GM12891 (cell line): ENCODE measurements at regions not wholly inside any gene's neighbourhood (a gene's known extent, or its start where the extent isn't known, plus 50 kb on each side); places are given as distances from the start of the nearest gene placed in this dataset.
"Not testable (repeated sequence)": the region's sequence is repeated elsewhere in the genome, so short reads cannot be mapped to it uniquely, and the experiment has no call there.

Experiments used
- DNase-seq: peaks from one replicate; pipeline ENCODE4 v3.0.0; 2011; ENCODE audit warnings: low spot score; ENCODE audit not compliant: insufficient read length
- FAIRE-seq: peaks from 2 replicates; lab custom pipeline; 2011; peaks lifted over from hg19 to GRCh38; lab: Jason Lieb, UNC
- PAX5 ChIP-seq: IDR thresholded peaks from 2 replicates; pipeline ENCODE4 v1.6.1; 2011; ENCODE audit warnings: low read length, moderate library complexity, mild to moderate bottlenecking; ENCODE audit not compliant: insufficient read depth, severe bottlenecking
- POLR2A ChIP-seq: IDR thresholded peaks from 2 replicates; pipeline ENCODE4 v1.6.1; 2011; ENCODE audit warnings: low read depth, low read length, control low read depth
- POLR2AphosphoS5 ChIP-seq: IDR thresholded peaks from 2 replicates; pipeline ENCODE4 v1.6.1; 2011; ENCODE audit warnings: low read depth, low read length, control low read depth
- POU2F2 ChIP-seq: IDR thresholded peaks from 2 replicates; pipeline ENCODE4 v1.6.1; 2011; ENCODE audit warnings: low read depth, mild to moderate bottlenecking, control low read depth, low read length, moderate library complexity
- SPI1 ChIP-seq: IDR thresholded peaks from 2 replicates; pipeline ENCODE4 v1.6.1; 2011; ENCODE audit warnings: low read depth, low read length, control low read depth
- TAF1 ChIP-seq: IDR thresholded peaks from 2 replicates; pipeline ENCODE4 v1.6.1; 2011; ENCODE audit warnings: low read depth, low read length, control low read depth

GRCh38 chr2:147420947-147421675, 423.7 kb upstream of the ACVR2A start:
- FAIRE-seq: no peak
- no peak for DNase-seq
- no peak for TF ChIP-seq POLR2AphosphoS5
- no peak for TF ChIP-seq POLR2A
- TF ChIP-seq POU2F2: no peak
- no peak for TF ChIP-seq PAX5
- TF ChIP-seq TAF1: no peak
- no peak for TF ChIP-seq SPI1

GRCh38 chr2:147420517-147420916, 424.3 kb upstream of the ACVR2A start:
- TF ChIP-seq POLR2AphosphoS5: no peak
- no peak for TF ChIP-seq PAX5
- TF ChIP-seq TAF1: no peak
- no peak for TF ChIP-seq SPI1
- no peak for TF ChIP-seq POLR2A
- no peak for TF ChIP-seq POU2F2
- no peak for DNase-seq
- no peak for FAIRE-seq

- DNase-seq (no peak), FAIRE-seq (no peak)
- TF ChIP-seq TAF1 (no peak), PAX5 (no peak), POLR2AphosphoS5 (no peak), POLR2A (no peak), POU2F2 (no peak), SPI1 (no peak)
Measured at GRCh38 chr2:147416099-147416498, 428.7 kb upstream of the ACVR2A start.

- not testable (repeated sequence) for FAIRE-seq, DNase-seq
Measured at GRCh38 chr2:147414656-147415055, 430.2 kb upstream of the ACVR2A start.

GRCh38 chr2:147408357-147408756, 436.5 kb upstream of the ACVR2A start:
- no peak for FAIRE-seq
- DNase-seq: no peak
- TF ChIP-seq TAF1: no peak
- TF ChIP-seq POU2F2: no peak
- no peak for TF ChIP-seq SPI1
- no peak for TF ChIP-seq POLR2A
- no peak for TF ChIP-seq PAX5
- no peak for TF ChIP-seq POLR2AphosphoS5

DNA sequence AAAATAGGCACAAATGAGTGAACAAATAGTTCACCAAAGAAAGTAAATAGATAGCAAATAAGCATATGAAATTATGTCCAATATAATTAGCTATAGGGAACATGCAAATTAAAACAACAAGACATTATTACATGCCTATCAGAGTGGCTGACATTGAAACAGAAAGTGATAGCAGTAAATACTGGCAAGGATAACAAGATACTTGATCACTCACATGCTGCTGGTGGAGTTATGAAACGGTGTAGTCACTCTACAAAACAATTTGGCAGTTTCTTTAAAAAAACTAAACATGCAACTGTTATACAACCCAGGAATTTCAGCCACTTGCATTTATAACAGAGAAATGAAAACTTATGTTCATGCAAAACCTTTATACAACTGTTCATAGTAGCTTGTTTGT, 439.2 kb upstream of the ACVR2A start:
- DNase-seq (no peak), FAIRE-seq (no peak)
- TF ChIP-seq POU2F2 (no peak), TAF1 (no peak), POLR2A (no peak), POLR2AphosphoS5 (no peak), SPI1 (no peak), PAX5 (no peak)

- FAIRE-seq: no peak
- TF ChIP-seq POLR2AphosphoS5: no peak
- no peak for TF ChIP-seq POLR2A
- no peak for TF ChIP-seq TAF1
- TF ChIP-seq PAX5: no peak
- TF ChIP-seq SPI1: no peak
- no peak for TF ChIP-seq POU2F2
- DNase-seq: no peak
Measured at GRCh38 chr2:147398996-147399395, 445.8 kb upstream of the ACVR2A start.

- no peak for FAIRE-seq
- no peak for TF ChIP-seq POLR2AphosphoS5
- no peak for TF ChIP-seq TAF1
- no peak for TF ChIP-seq POLR2A
- TF ChIP-seq SPI1: no peak
- no peak for TF ChIP-seq POU2F2
- TF ChIP-seq PAX5: no peak
- DNase-seq: no peak
Measured at GRCh38 chr2:147398301-147398700, 446.5 kb upstream of the ACVR2A start.

DNA sequence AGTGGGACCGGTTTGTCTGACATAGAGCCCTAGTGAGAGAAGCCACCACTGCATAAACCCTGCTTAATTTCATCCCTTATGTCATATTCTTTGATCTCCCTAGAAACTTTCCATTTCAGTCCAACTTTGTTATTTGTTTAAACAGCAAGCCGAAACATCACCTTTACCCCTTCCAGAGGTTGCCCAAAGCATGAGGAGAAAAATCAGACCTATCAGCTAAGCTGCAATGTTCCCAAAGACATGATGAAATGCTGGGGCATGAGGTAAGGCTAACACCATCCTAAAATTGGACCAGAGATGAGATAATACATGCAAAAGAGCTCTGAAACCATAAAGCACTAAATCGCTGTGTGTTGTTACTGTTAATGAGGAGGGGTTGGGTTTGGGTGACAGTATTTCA, 447.9 kb upstream of the ACVR2A start:
- TF ChIP-seq POU2F2 (no peak), PAX5 (no peak), SPI1 (no peak), TAF1 (no peak), POLR2AphosphoS5 (no peak), POLR2A (no peak)
- FAIRE-seq: no peak
- DNase-seq: no peak

DNA sequence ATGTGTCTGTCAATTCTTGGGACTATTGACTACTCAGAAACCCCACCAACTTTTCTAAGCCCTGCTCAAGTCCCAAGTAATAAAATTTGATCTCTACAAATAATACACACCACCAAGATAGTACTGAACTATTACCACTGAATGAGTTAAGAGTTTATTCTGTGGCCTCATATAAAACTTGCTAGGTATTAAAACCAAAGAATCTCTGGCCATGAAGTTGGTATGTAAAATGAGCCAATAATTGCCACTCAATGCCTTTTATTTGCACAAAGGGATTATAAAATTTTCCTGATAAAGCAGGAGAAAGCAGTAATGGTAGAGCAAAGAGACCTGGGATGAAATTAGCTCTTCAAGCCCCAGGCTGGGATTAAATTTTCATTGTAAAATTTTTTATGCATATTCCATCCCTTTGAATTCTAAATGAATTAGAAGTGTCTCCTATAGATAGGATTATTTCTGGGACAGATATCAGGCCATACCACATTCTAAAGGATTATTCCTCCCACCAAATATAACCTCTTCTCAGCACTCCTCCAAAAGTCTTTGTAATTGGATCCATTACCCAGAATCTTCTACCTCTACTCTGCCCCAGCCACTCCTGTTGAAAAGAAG, 450.5 kb upstream of the ACVR2A start:
- TF ChIP-seq POLR2AphosphoS5 (no peak), SPI1 (no peak), TAF1 (no peak), POU2F2 (no peak), POLR2A (no peak), PAX5 (no peak)
- FAIRE-seq: no peak
- DNase-seq: no peak
